ENCODE measurements at regions not wholly inside any gene's neighbourhood (a gene's known extent, or its start where the extent isn't known, plus 50 kb on each side); places are given as distances from the start of the nearest gene placed in this dataset.

GRCh38 chrX:118177708-118178107 lies 61.1 kb upstream of the KLHL13 start:
- TF ChIP-seq CTCF (conservative IDR thresholded peaks at IDR 0.05; ENCODE audit: low read depth, low read length) (no peak), POLR2A (IDR thresholded peaks at IDR 0.05; ENCODE audit: low read depth, low read length) (no peak), RCOR1 (IDR thresholded peaks at IDR 0.05; ENCODE audit: insufficient replicate concordance, low read length) (no peak), FOS (IDR thresholded peaks at IDR 0.05; ENCODE audit: low read depth, low read length) (no peak)

Data from IMR-90 (cell line).